GM12873 (cell line): ENCODE measurements at regions not wholly inside any gene's neighbourhood (a gene's known extent, or its start where the extent isn't known, plus 50 kb on each side); places are given as distances from the start of the nearest gene placed in this dataset.

ENCODE experiments used
- TF ChIP-seq, protein P1 (sequence below): IDR thresholded peaks from 2 replicates; pipeline ENCODE4 v1.5.1; 2012; ENCODE audit warnings: low read depth, mild to moderate bottlenecking, moderate library complexity, low read length, control low read depth; ENCODE audit not compliant: insufficient read depth; ENCODE audit errors: missing control alignments

GRCh38 chr2:52964916-52965530 is 802.6 kb upstream of the CHAC2 start:
- TF ChIP-seq, protein P1, sequence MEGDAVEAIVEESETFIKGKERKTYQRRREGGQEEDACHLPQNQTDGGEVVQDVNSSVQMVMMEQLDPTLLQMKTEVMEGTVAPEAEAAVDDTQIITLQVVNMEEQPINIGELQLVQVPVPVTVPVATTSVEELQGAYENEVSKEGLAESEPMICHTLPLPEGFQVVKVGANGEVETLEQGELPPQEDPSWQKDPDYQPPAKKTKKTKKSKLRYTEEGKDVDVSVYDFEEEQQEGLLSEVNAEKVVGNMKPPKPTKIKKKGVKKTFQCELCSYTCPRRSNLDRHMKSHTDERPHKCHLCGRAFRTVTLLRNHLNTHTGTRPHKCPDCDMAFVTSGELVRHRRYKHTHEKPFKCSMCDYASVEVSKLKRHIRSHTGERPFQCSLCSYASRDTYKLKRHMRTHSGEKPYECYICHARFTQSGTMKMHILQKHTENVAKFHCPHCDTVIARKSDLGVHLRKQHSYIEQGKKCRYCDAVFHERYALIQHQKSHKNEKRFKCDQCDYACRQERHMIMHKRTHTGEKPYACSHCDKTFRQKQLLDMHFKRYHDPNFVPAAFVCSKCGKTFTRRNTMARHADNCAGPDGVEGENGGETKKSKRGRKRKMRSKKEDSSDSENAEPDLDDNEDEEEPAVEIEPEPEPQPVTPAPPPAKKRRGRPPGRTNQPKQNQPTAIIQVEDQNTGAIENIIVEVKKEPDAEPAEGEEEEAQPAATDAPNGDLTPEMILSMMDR: no peak

DNA sequence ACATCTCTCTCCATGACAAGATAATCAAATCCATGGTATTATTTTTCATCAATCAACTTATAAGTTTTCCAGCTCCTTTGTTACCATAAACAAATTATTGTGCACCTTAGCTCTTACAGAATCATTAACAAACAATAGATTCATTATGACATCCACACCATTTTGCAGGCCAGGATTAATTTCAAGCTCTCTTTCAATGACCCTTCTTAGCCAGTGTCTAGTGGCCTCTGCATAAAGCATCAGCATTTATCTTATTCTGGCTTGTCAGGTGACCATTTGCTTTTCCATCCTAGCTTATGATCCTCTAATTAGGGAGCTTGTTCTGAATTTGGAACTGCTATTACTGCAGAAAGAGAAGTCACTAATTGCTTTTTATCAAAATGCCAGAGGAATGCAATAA is 806.2 kb upstream of the CHAC2 start:
- TF ChIP-seq, protein P1: no peak

DNA sequence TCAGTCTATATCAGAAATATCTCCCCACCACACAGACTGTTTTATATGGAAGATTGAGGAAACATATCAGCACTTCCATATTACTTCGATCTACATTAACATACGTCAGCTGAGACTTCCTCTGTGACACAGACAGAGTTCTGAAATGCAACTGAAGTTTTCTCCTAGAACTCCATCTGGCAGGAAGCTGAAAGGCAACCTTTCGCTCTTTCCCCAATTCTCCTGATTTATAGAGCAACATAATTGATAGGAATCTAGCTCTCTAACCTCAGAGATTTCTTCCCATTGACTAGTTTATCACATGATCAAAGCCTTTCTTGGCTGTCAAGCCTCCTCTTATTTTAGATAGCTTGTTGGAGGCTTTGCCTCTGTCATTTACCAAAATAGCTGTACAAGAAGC is 806.7 kb upstream of the CHAC2 start:
- TF ChIP-seq, protein P1: no peak

GRCh38 chr2:52959801-52960200 is 807.8 kb upstream of the CHAC2 start:
- TF ChIP-seq, protein P1: no peak

DNA sequence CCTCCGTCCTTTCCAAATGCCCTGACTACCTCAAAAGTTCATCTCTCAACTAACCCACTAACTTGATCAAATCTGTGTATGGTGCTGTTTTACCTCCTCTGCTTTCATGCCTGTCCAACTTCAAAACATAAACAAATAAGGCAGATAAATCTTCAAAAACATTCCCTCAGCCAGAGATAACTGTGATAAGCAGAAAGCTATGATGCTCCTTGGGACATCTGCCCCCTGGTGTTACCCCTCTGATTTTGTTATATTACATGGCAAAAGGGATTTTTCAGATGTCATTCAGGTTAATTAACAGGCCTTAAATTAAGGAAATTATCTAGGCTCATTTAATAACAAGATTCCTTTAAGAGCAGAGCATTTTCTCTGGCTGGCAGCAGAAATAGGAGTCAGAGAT is 810.8 kb upstream of the CHAC2 start:
- TF ChIP-seq, protein P1: no peak

DNA sequence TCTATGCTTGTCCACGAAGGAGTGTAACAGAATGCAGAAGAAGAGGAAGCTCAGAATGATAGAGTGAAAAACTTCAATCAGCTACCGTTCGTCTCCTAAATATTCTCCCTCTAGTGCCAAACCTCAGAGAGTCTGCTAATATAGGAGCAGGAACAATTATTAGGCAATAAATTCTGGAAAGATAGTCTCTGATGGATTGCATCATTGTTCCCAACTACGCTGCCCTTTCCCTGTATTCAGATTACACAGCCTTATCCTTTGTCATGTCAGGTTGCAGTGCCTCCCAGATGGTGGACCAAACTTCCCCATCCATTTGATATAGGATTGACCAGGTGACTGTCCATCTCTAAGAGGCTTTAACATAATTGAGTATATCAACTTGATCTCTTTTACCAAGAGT is 811.5 kb upstream of the CHAC2 start:
- TF ChIP-seq, protein P1: no peak

DNA sequence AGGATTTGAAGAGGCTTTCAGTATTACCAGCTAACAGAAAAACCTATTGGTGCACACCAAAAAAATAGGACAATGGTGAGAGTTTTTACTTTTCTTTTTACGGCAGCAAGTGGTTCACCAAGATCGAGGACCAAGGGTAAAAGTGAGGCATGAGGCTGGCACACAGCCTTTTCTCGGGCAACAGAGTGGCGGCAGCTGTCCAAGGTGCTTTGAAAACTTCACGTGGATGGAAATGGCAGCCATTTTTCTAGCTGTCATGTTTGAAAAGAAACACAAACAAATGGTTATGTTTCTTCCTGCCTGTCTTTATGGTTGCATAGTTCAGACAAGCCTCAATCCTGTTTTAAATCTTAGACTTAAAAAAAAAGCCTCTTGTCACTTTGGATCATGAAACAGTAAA is 812.5 kb upstream of the CHAC2 start:
- TF ChIP-seq, protein P1: no peak
